SKM-1 treated with dmso at 0.1 percent for 144 hours (cell line): ENCODE measurements at regions not wholly inside any gene's neighbourhood (a gene's known extent, or its start where the extent isn't known, plus 50 kb on each side); places are given as distances from the start of the nearest gene placed in this dataset.
A peak's percentile ranks its signal among the peaks of the same experiment; 100 is the strongest.
"Not testable (repeated sequence)": the region's sequence is repeated elsewhere in the genome, so short reads cannot be mapped to it uniquely, and the experiment has no call there.

Source experiments
- DNase-seq: peaks from one replicate; lab custom pipeline; 2025; ENCODE audit not compliant: unreplicated experiment; lab: John Stamatoyannopoulos, UW

DNA sequence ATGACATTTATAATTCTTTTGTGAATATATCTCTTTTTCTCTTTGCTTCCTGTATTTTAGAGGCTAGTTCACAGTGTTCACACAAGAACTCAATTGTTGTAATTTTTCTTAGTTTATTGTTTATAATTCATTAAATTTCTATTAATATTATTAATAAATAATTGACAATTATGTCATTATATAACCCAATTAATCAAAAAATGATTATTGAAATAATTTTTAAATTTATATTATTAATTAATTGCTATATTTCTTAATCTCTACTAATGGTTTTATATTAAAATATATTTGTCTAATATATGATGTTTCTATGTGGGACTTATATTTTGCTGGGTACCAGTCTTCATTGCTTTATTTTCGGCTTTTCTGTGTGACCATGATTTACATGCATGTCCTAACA, 618.4 kb downstream of the CDH9 start:
- no peak for DNase-seq

DNA sequence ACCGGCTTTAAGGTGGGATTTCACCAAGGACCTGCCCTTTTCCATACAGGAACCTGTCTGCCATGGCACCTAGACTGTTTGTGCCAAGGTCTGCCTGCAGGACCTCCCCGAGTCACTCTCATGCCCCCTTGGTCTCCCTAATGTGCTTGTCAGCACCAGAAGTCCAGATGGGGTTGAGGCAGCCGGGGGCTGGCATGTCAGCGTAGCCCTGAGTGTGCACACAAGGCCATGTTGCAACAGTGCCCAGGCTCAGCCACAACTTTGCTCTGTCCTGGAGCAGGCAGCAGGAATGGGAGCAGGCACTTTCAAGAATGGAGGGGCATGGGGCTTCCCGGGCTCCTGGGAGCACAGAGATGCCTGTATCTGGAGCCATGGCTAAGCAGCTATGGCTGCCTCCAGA, 621.5 kb downstream of the CDH9 start:
- DNase-seq = no peak

DNA sequence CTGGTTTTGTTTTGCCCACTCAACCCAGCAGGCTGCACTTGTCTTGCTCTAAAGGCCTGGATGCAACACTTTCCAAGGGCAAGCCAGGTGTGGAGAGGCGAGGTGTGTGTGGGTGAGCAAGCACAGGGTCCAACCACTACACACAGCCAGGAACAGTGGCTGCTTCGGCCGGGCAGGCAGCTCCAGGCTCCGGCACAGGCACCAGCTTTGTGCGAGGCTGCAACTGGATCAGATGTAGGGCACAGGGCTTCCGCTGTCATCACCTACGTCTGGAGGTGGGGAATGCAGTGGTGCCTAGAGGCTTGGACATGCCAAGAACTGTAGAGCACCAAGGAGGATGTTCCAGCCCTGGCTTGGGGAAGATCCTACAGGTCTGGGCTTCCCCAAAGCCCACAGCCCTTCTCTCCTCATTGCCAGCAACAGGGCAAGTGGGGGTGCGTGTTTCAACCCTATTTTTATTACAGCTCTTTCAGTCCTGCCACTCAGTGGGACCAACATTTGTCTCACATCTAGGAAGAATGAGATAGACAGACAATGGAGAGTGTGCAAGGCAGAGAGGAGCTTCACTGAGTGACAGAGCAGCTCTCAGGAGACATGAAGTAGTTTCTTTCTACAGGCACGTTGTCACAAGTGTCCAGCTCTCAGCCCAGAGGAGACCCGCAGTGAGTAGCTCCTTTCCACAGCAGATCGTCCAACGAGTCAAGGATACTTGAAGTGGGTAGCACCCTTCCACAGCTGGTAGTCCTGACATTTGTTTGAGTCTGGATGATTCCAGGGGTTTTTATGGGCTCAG, 622.2 kb downstream of the CDH9 start:
- DNase-seq = no peak

DNA sequence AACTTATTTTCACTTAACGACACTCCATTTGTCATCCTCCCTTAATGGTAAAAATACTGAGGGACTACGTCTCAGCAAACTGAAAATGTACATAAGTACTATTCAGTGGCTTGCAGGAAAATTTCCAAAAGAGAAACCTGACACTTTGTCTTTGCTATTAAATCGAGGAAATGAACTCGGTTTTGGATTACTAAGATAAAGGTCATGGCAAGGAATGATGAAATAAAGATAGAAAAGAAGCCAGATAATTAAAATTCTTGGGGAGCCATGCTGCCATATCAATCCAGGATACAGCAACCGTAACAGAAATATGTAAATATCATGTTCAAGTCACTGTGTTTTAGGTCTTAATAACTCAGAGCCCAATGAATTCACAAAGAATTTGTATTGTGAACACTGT, 647.8 kb downstream of the CDH9 start:
- DNase-seq = no peak

DNA sequence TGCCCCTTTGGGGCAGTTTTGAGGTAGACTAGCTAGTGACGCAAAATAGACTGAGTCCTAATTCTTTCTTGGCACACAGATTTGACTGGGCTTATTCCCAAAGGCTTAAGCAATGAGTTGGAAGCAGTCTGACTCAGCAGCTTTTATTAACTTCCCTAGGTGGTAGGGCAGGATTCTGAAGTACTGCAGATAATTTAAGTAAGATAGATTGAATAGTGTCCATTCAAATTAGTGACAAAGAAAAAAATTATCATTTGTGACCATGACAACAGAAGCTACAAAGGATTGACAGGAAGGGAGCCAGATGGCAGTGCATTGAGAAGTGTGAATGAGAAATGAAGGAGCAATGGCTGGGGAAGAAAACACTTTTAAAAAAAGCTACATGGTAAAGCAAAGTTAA, 649.4 kb downstream of the CDH9 start:
- DNase-seq = no peak

DNA sequence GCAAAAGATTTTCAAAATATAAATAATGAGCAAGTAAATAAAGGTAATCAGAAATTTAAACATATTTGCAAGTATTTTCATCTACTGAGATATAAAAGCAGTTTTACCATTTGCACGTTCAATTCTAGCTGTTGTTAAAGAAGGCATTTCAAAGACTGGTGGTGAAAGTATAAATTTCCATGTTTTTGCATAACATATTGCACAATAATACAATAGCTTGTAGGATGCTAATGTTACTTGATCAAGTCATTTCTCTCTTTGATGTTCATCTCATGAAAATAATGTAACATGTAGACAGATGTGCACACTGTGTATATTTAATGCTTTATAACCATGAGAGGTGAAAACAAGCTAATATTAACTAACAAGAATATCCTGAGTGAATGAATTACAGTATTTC, 651.9 kb downstream of the CDH9 start:
- no peak for DNase-seq

DNA sequence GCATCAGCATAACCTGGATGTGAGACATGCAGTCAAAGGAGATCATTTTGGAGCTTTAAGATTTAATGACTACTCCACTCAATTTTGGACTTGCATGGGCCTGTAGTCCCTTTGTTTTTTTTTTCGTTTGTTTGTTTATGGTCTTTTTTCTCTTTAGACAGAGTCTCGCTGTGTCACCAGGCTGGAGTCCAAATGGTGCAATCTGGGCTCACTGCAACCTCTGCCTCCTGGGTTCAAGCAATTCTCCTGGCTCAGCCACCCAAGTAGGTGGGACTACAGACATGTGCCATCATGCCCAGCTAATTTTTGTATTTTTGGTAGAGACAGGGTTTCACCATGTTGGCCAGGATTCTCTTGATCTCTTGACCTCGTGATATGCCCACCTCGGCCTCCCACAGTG, 673.8 kb downstream of the CDH9 start:
- DNase-seq = not testable (repeated sequence)

DNA sequence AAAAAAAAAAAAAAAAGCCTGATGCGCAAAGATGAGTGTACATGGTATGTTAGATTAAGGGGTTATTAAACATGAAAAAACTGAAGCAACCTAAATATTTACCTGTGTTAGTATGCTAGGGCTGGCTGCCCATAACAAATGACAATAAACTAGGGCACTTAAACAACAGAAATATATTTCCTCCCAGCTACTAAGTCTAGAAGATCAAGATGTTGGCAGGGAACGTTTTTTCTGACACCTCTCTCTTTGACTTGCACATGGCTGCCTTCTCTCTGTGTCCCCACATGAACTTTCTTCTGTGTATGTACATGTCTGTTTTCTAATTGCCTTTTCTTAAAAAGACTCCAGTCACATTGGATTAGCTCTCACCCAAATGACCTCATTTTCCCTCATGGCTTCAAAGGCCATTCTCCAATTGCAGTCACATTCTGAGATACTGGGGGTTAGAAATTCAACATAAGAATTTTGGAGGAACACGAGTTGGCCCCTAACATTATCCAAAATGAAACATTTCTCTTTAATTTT, 694.5 kb downstream of the CDH9 start:
- no peak for DNase-seq

DNA sequence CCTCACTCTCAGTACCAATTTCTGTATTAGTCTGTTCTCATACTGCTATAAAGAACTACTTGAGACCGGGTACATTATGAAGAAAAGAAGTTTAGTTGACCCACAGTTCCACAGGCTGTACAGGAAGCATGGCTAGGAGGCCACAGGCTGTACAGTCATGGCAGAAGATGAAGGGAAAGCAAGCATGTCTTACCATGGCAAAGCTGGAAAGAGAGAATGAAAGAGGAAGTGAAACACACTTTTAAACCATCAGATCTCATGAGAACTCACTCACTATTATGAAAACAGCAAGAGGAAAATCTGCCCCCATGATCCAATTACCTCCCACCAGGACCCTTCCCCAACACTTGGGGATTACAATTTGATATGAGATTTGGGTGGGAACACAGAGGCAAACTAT, 698.8 kb downstream of the CDH9 start:
- DNase-seq = peak; percentile 4

DNA sequence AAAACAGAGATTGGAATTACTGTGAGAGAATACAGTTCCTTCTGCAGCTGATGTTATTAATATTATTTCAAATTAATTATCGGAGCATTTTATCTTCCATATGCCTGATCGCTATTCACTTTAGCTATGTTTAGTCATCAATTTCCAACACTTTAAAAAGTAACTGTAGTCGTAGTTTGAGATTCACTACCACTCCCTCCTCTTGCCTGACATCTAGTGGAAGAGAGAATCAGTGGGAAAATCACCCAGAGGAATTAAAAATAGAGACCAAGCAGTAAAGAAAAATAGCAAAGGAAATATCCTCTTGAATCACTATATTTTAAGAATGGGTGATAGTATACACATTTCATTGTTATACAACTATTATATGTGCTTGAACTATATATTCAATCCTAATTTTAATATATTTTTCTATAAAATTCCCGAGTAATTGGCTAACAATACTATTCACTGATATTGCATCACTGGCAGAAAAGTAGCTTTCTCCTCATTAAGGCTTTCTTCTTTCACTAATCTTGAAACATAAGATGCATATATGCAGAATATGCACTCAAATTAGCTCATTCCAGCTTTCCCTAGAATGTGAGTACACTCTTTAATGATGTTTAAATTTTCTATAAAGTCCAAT, 708.7 kb downstream of the CDH9 start:
- peak; percentile 7 for DNase-seq

DNA sequence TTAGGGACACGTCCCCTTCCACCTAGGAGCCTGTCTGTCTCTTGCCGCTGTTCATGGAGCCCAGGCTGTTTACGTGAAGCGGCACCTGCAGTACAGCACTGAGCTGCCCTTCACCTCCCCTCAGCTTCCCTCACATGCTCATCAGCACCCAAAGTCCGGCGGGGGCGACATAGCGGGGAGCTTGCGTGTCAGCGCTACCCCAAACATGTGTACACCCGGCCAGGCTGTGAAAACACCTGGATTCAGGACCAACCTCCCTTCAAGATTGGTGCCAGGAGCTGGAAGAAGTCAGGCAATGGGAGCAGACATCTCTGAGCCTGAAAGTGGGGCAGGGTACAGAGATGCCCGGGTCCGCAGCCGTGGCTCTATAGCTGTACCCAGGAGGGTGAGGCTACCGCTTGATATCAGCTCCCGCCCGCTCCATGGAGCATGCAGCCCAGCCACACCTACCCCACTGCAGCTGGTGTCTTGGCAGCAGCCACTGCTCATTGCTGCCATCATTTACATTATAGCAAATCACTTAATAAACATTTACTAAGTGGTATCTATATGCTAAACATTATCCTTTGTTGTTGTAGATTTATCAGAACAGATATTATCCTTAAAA, 712.1 kb downstream of the CDH9 start:
- no peak for DNase-seq

DNA sequence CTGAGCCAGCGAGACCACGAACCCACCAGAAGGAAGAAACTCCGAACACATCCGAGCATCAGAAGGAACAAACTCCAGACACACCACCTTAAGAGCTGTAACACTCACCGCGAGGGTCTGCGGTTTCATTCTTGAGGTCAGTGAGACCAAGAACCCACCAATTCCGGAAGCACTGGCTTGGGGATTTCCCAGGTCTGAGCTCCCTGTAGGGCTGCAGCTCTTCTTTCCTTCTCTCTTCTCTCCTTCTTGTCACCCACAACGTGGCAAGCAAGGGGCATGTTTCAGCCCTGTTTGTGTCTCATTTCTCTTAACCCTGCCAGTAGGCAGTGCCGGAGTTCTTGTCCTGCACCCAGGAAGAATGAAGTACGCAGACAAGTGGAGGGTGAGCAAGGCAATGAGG, 713.0 kb downstream of the CDH9 start:
- DNase-seq = not testable (repeated sequence)

DNA sequence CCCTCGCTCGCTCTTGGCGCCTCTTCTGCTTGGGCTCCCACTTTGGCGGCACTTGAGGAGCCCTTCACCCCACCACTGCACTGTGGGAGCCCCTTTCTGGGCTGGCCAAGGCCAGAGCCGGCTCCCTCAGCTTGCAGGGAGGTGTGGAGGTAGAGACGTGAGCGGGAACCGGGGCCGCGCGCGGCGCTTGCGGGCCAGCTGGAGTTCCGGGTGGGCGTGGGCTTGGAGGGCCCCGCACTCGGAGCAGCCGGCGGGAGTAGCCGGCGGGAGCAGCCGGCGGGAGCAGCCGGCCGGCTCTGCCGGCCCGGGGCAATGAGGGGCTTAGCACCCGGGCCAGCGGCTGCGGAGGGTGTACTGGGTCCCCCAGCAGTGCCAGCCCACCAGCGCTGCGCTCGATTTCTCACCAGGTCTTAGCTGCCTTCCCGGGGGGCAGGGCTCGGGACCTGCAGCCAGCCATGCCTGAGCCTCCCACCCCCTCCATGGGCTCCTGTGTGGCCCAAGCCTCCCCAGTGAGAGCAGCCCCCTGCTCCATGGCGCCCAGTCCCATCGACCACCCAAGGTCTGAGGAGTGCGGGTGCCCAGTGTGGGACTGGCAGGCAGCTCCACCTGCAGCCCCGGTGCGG, 714.0 kb downstream of the CDH9 start:
- not testable (repeated sequence) for DNase-seq

DNA sequence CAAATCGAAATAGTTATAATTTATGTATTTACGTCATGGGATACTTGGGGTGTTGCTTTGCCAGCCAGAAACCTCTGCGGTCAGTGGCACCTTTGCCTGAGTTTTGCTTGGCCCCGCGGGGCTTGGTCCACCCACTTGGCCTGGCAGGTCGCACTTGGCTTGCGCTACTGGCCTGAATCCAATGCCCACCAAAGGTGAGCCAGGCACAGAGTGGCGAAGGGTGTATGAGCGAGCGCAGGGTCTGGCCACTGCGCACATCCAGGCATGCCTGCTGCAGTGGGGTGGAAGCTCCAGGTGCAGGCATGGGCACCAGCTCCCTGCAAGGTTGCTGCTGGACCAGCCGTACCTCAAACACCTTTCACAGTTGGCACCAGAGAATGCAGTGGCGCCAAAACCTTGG, 714.6 kb downstream of the CDH9 start:
- DNase-seq = no peak

DNA sequence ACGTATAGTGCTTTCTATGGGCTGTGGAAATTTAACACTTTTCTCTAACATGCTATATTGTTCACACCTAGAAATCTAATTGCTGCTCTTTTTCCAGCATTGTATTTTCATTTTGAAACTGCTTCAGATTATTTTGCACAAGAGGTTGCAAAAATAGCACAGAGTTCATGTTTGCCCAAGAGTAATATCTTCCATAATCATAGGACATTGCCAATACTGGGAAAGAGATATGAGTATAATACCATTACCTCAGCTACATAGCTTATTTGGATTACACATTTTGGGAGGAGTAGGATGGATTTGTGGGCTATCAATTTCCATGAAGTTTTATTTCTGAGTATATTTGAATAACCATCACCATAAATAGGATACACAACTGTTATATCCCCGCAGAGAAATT, 717.1 kb downstream of the CDH9 start:
- no peak for DNase-seq

DNA sequence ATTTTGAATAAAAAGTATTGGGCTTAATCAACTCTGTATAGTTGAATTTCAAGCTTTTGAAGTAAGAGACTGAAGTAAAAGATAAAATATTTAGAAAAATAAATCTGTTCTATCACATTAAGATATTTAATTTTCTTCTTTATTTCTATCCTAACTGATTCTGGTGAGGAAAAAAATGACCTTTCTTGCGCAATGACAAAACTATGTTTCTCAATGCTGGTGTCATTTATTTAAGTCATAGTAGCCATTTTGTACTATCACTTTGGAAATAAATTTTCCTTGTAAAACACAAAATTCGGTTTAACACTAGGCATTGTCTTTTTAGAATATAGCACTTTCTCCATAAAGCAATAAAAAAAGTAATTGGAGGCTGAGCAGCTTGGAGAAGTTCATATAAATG, 728.0 kb downstream of the CDH9 start:
- no peak for DNase-seq

DNA sequence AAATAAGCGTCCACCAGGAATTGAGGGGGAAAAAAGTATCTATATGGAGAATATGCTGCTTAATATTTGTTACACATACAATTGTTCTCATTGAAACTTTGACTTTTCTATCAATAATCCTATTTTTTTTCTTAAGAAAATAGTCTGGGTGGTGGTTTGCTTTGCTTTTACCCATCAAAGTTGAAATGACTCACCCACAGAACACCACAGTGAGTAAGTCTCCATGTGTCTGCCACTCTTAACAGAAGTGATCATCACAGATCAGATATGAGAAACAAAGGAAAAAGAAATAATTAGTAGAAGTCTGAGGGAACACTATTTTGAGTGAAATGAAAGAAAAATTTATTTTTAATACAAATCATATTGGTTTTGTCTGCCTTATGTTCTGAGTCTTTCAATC, 742.8 kb downstream of the CDH9 start:
- no peak for DNase-seq

DNA sequence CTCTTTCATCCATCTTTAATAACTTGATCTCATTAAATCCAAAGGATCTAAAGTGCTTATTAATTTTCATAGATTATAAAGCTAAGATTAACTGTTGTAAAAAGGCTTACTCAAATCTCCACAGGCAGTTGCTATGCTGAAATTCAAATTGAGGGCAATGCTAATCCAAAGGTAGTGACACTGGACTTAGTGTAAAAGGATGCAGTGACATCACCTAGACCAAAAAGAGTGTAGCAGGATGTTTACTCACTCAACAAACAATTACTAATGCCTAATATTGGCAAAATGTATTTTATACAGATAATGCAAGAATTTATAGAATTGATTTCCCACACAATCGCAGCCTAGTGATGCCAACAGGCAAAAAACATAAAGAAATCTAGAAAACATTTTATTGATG, 756.2 kb downstream of the CDH9 start:
- no peak for DNase-seq

DNA sequence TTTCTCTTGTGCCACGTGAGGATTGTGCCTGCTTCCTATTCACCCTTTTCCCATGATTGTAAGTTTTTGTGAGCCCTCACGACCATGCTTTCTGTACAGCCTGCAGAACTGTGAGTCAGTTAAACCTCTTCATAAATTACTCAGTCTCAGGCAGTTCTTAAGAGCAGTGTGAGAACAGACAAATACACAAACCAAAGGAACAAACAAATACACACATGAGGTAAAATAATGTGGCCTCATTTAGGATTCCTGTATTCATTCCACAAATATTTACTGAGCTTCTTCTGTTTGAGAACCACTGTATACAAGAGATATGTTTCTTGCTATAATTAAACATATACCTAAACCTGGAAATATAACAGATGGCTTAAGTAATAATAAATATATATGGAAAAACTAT, 760.3 kb downstream of the CDH9 start:
- no peak for DNase-seq

DNA sequence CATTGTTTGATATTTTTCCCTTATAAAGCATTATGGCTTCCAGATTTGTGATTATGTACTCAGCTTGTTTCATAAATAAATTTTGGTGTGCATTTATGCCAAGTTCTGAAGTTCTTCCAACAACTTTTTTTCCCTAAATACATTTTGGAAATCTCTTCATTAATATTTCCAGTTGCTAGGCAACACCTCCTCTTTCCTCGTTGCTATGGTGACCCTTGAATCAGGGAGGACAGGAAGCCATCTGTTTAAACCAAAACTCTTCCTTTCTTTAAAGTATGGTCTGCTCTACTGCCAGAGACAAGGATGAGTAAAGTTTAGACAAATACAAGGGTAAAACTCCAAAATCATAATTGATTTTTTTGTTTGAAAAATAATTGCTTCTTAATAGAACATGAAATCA, 779.3 kb downstream of the CDH9 start:
- no peak for DNase-seq

DNA sequence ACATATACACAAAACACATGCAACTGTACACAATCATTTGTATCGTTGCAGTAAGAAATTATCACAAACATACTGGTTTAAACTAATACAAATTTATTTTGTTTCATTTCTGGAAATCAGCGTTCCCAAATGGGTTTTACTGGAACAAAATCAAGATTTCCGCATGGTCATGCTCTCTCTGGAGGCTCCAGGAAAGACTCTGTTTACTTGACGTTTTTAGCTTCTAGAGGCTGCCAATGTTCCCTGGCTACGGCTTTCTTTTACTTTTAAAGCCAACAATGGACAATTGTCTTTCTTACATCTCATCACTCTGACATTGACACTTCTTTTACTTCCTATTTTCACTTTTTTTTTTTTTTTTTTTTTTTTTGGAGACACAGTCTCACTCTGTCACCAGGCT, 793.1 kb downstream of the CDH9 start:
- DNase-seq = no peak

DNA sequence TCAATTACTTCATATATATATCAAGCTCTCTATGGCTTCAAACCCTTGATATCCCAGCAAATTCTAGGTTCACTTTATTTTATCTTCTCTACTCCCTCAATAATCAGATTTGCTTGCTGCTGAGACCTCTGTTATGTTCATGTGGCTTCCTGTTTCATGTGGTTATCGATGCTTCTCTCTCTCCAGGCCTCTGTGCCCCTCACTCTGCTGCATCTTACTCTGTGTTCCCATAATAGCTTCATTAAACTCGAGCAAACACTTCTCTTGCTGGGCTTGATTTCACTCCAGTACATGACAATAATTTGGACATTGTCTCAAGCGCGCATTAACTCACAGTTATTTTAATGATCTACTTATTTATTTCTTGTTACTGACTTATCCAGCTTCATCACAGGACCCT, 798.8 kb downstream of the CDH9 start:
- DNase-seq = no peak
